ENCODE measurements at regions not wholly inside any gene's neighbourhood (a gene's known extent, or its start where the extent isn't known, plus 50 kb on each side); places are given as distances from the start of the nearest gene placed in this dataset.
"Not testable (repeated sequence)": the region's sequence is repeated elsewhere in the genome, so short reads cannot be mapped to it uniquely, and the experiment has no call there.

DNA sequence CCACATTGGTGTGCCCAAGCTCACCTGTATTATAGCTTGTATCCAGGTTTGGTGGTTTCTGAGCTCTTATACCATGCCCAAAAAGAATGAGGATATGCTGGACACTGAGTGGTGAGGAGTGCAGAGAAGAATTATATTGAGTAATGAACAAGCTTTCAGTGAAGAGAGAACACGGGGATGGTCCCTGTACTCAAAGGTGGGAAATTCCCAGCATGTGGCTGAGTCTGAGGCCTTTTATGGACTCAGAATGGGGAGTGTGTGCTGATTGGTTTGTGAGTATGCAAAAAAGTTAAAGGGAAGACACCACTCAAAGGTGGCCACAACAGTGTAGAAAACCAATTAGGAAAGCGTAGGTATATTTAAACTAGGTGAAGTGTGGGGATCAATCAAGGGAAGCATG lies 191.2 kb upstream of the SLITRK6 start:
- no peak for DNase-seq (ENCODE audit: low spot score)
- CTCF ChIA-PET, result interaction anchor here (0.6 to 0.7 kb wide), 2 partner anchors 22 to 990 kb away, joined by 3 to 4 read pairs; no protein-coding TSS in a partner anchor
- H3K27ac ChIP-seq, result no peak overlapping the region
- TF ChIP-seq, protein P1, sequence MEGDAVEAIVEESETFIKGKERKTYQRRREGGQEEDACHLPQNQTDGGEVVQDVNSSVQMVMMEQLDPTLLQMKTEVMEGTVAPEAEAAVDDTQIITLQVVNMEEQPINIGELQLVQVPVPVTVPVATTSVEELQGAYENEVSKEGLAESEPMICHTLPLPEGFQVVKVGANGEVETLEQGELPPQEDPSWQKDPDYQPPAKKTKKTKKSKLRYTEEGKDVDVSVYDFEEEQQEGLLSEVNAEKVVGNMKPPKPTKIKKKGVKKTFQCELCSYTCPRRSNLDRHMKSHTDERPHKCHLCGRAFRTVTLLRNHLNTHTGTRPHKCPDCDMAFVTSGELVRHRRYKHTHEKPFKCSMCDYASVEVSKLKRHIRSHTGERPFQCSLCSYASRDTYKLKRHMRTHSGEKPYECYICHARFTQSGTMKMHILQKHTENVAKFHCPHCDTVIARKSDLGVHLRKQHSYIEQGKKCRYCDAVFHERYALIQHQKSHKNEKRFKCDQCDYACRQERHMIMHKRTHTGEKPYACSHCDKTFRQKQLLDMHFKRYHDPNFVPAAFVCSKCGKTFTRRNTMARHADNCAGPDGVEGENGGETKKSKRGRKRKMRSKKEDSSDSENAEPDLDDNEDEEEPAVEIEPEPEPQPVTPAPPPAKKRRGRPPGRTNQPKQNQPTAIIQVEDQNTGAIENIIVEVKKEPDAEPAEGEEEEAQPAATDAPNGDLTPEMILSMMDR (conservative IDR thresholded peaks at IDR 0.05; ENCODE audit: low read depth), result no peak
- POLR2A ChIA-PET (ENCODE audit: low non-redundant PET), result no interaction called here

DNA sequence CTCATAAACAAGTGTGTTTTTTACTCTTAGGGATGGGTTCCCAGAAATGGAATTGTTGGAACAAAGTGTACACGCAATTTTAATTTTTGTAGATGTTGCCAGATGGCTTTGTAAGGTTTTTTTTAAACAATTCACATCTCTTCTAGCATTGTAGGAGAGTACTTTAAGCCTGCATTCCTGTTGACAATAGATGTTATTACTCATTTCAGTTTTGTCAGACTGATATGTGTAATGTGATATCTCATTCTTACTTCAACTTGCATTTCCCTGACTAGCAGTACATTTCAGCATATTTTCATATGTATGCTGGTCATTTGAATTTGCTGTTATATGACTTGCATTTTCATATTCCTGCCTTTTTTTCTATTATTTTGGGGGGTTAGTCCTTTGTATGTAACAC lies 186.6 kb upstream of the SLITRK6 start:
- POLR2A ChIA-PET (ENCODE audit: low non-redundant PET), result no interaction called here
- TF ChIP-seq, protein P1 (conservative IDR thresholded peaks at IDR 0.05; ENCODE audit: low read depth), result no peak
- DNase-seq (ENCODE audit: low spot score), result peak; percentile 23
- H3K27ac ChIP-seq, result no peak overlapping the region
- CTCF ChIA-PET, result no interaction called here

DNA sequence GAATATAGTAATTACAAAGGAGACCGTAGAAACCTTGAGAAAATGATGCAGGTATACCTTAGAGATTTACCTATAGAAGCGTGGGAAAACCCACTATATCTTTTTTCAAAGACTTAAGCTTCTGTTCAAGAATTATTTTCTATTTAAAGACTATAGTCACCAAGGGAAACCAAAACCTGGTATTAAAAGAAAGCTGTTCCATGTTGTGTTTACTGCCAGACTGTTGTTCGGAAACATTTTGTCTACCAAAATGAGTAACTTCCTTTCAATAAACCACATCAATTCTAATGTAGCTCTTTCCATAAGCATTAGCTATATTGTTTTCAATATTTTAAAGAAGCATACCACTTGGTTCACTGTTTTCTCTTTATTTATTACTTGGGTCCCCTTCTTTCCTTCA lies 182.9 kb upstream of the SLITRK6 start:
- no peak overlapping the region for H3K27ac ChIP-seq
- ChIA-PET POLR2A (ENCODE audit: low non-redundant PET) (no interaction called here), CTCF (no interaction called here)
- TF ChIP-seq, protein P1 (conservative IDR thresholded peaks at IDR 0.05; ENCODE audit: low read depth), result no peak
- no peak for DNase-seq (ENCODE audit: low spot score)

DNA sequence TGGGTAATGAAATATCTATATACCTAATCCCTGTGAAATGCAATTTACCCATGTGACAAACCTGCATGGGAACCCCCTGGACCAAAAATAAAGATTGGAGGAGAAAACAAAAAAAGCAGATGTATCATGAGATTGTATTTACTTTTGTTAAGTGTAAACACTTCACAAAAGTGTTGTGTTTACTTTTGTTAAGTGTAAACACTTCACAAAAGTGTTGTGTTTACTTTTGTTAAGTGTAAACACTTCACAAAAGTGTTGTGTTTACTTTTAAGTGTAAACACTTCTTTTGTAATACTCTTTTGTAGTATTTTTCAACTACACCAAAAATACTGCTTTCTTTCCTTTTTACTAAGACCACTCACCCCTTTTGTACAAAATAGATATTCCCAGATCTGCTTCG lies 181.2 kb upstream of the SLITRK6 start:
- POLR2A ChIA-PET (ENCODE audit: low non-redundant PET); DNase-seq (ENCODE audit: low spot score); CTCF ChIA-PET; H3K27ac ChIP-seq: not testable (repeated sequence)

DNA sequence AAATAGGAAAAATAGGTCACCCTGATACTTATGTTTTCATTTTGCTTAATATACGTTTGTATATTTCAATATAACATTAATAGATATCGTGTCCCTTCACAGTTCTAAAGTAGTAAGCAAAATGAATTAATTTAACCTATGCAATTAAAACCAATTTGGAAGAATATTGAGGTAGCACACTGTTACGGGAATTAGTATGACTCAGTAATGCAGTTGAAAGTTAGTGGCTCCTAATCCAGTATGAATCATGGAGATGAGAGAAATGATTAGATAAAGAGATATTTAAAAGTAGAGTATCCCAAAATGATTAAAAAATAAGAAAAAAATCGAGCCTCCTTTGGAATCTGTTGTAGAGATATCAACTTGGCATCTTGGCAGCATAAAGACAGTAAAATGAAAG lies 177.0 kb upstream of the SLITRK6 start:
- POLR2A ChIA-PET (ENCODE audit: low non-redundant PET), result no interaction called here
- TF ChIP-seq, protein P1 (conservative IDR thresholded peaks at IDR 0.05; ENCODE audit: low read depth), result no peak
- CTCF ChIA-PET, result no interaction called here
- no peak for DNase-seq (ENCODE audit: low spot score)
- no peak overlapping the region for H3K27ac ChIP-seq

DNA sequence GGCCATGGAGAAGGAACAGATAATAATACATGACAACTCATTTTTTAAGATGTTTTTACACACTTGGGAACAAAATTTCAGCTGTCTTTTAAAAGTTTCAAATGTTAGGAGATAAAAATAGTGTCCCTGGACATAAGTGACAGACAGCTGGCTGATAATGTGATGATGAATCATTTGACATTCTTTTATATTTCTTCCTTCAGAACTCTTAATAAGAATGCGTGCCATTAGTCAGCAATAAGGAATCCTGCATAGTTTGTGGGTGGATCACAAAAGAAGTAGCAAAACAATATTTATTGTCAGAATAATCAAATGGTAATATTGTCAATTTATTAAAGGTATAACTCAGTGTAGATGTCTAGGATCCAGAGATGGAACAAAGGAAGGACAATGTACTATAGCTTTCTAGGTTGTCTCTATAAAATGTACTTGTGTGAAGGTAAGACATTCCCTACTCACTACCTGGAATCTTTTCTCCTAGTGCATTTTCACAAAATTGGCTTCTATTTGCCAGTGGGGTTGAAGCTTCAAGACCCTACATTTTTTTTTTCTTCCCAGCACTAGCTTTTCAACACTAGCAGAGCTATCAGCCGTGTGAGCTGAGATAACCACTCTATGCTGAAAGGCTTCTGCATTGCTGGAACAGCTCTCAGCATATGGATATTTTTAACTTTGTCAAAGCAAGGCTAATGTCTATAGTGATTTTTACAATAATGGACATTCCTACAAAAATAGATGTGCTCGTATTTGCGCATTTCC lies 175.6 kb upstream of the SLITRK6 start:
- ChIA-PET POLR2A (ENCODE audit: low non-redundant PET) (no interaction called here), CTCF (no interaction called here)
- TF ChIP-seq, protein P1 (conservative IDR thresholded peaks at IDR 0.05; ENCODE audit: low read depth), result no peak
- DNase-seq (ENCODE audit: low spot score), result peak; percentile 10
- no peak overlapping the region for H3K27ac ChIP-seq

DNA sequence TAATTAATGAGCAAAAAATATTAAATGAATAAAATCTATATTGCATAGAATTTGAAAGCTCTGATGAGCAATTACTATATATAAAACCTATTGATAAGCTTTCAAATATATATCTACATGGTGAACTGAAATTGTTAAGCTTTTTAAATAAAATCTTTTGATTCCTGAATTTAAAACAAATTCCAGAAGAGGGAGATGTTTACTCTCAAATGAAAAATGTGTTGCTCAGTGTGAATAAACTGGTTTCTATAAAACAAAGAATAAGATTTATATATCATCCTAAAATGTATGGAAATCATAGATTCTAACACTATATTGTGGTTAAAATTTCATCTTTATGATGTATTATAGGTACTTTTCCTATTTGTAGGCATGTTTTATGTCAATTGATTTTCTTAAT lies 171.5 kb upstream of the SLITRK6 start:
- peak; percentile 2 for DNase-seq (ENCODE audit: low spot score)
- TF ChIP-seq, protein P1 (conservative IDR thresholded peaks at IDR 0.05; ENCODE audit: low read depth), result no peak; the same call in 1 of the 2 replicates
- CTCF ChIA-PET, result interaction anchor here (0.6 to 0.7 kb wide), 4 partner anchors 308 to 1304 kb away, joined by 3 to 6 read pairs (median 4); no protein-coding TSS in a partner anchor
- no peak overlapping the region for H3K27ac ChIP-seq
- POLR2A ChIA-PET (ENCODE audit: low non-redundant PET), result no interaction called here

Measured in RWPE1 (cell line).